ENCODE measurements at regions not wholly inside any gene's neighbourhood (a gene's known extent, or its start where the extent isn't known, plus 50 kb on each side); places are given as distances from the start of the nearest gene placed in this dataset.
A peak's percentile ranks its signal among the peaks of the same experiment; 100 is the strongest.

- Histone ChIP-seq H3K36me3 (replicated peaks in 1 of 2; ENCODE audit: insufficient read depth in 1 of 2, low read depth in 2 of 2) (no peaks in the 10 kb centered on the region), H3K27me3 (peaks cover 0 to 6% of the 10 kb centered on the region in 2 donors), H3K4me3 (no peak overlapping the region), H3K27ac (no peak overlapping the region), H3K4me1 (no peaks in the 10 kb centered on the region), H3K9me3 (no peaks in the 10 kb centered on the region)
- TF ChIP-seq, protein P1, sequence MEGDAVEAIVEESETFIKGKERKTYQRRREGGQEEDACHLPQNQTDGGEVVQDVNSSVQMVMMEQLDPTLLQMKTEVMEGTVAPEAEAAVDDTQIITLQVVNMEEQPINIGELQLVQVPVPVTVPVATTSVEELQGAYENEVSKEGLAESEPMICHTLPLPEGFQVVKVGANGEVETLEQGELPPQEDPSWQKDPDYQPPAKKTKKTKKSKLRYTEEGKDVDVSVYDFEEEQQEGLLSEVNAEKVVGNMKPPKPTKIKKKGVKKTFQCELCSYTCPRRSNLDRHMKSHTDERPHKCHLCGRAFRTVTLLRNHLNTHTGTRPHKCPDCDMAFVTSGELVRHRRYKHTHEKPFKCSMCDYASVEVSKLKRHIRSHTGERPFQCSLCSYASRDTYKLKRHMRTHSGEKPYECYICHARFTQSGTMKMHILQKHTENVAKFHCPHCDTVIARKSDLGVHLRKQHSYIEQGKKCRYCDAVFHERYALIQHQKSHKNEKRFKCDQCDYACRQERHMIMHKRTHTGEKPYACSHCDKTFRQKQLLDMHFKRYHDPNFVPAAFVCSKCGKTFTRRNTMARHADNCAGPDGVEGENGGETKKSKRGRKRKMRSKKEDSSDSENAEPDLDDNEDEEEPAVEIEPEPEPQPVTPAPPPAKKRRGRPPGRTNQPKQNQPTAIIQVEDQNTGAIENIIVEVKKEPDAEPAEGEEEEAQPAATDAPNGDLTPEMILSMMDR (IDR thresholded peaks at IDR 0.05) = peak; percentile 22 to 51 (median 46)
- TF ChIP-seq POLR2A (IDR thresholded peaks at IDR 0.05) = no peak
- DNase-seq (peak in 2 of 4 donors; percentile 8 to 25), ATAC-seq (no peak)
- intact Hi-C loops (cut with DNase I) = no loop called here
- 12 to 21% methylated on average over 36 to 41 of the region's 41 CpGs for WGBS, 2 donors
These were observed 95.7 kb downstream of the CPZ start for GRCh38 chr4:8688041-8688907.

DNA sequence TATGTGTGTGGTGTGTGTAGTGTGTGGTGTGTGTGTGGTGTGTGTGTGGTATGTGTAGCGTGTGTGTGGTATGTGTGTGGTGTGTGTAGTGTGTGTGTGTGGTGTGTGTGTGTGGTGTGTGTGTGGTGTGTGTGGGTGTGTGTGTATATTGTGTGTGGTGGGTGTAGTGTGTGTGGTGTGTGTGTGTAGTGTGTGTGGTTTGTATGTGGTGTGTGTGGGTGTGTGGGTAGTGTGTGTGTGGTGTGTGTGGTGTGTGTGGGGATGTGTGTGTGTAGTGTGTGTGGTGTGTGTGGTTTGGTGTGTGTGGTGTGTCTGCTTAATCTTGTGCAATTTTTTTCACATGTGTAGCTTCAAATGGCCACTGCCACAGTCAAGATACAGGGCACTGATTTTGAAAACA is 94.5 kb downstream of the CPZ start:
- no peak overlapping the region for H3K4me3 ChIP-seq
- WGBS, 2 donors = 43 to 70% methylated on average over 1 of the region's 1 CpG

GRCh38 chr4:8685831-8686230 is 93.3 kb downstream of the CPZ start:
- no peak for ATAC-seq
- 61 to 71% methylated on average over 4 to 6 of the region's 6 CpGs for WGBS, 2 donors
- H3K27ac ChIP-seq = no peak overlapping the region
- H3K9me3 ChIP-seq = no peaks in the 10 kb centered on the region
- no peak for DNase-seq
- no peaks in the 10 kb centered on the region for H3K36me3 ChIP-seq (replicated peaks in 1 of 2; ENCODE audit: insufficient read depth in 1 of 2, low read depth in 2 of 2)
- intact Hi-C loops (cut with DNase I) = no loop called here
- no peak overlapping the region for H3K4me3 ChIP-seq
- no peaks in the 10 kb centered on the region for H3K4me1 ChIP-seq
- H3K27me3 ChIP-seq = peaks cover 0 to 6% of the 10 kb centered on the region in 2 donors
- TF ChIP-seq POLR2A (IDR thresholded peaks at IDR 0.05) = no peak
- TF ChIP-seq, protein P1 (IDR thresholded peaks at IDR 0.05) = no peak

More for the DNA sequence above, 94.5 kb downstream of the CPZ start:
- ATAC-seq = no peak
- H3K27me3 ChIP-seq = peaks cover 0 to 6% of the 10 kb centered on the region in 2 donors
- H3K4me1 ChIP-seq = no peaks in the 10 kb centered on the region
- H3K36me3 ChIP-seq (replicated peaks in 1 of 2; ENCODE audit: insufficient read depth in 1 of 2, low read depth in 2 of 2) = no peaks in the 10 kb centered on the region
- TF ChIP-seq, protein P1 (IDR thresholded peaks at IDR 0.05) = no peak
- TF ChIP-seq POLR2A (IDR thresholded peaks at IDR 0.05) = no peak
- H3K9me3 ChIP-seq = no peaks in the 10 kb centered on the region
- H3K27ac ChIP-seq = no peak overlapping the region
- no peak for DNase-seq
- intact Hi-C loops (cut with DNase I) = no loop called here

DNA sequence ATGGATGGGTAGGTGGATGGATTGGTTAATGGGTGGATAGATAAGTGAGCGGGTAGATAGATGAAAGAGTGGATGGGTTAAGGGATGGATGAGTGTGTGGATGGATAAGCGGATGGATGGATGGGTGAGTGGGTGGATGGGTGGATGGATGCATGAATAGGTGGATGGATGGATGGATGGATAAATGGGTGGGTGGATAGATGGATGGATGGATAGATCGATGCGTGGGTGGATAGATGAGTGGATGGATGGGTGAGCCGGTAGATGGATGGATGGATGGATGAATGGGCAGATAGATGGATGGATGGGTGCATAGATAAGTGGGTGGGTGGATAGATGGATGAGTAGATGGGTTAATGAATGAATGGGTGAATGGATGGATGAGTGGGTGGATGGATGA is 90.9 kb downstream of the CPZ start:
- intact Hi-C loops (cut with DNase I) = no loop called here
- H3K4me1 ChIP-seq = no peaks in the 10 kb centered on the region
- H3K9me3 ChIP-seq = no peaks in the 10 kb centered on the region
- peaks cover 0 to 6% of the 10 kb centered on the region in 2 donors for H3K27me3 ChIP-seq
- DNase-seq (no peak), ATAC-seq (no peak)
- no peak overlapping the region for H3K27ac ChIP-seq
- H3K4me3 ChIP-seq = no peak overlapping the region
- no peak for TF ChIP-seq POLR2A (IDR thresholded peaks at IDR 0.05)
- TF ChIP-seq, protein P1 (IDR thresholded peaks at IDR 0.05) = no peak
- whole genome bisulfite sequencing, 2 donors = 71 to 76% methylated on average over 5 of the region's 5 CpGs
- no peaks in the 10 kb centered on the region for H3K36me3 ChIP-seq (replicated peaks in 1 of 2; ENCODE audit: insufficient read depth in 1 of 2, low read depth in 2 of 2)

DNA sequence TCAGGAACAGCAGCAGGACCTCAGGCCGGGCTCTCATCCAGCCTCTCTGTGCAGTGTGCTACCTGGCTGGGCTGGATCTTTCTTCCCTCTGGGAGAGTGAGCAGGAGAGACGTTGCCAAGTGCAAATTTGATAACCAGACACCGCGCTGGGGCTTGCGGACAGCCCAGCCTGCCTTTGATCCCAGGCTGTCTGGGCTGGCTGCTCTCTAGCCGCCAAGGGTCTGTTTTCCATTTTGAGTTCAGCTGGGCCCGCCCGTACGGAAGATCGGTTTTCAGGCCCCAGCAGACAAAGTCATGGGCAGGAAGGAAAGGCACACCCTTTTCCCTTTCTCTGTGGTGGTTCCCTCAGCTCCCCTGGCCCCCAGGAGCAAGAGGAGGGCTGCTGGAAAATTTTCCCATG is 90.2 kb downstream of the CPZ start:
- Histone ChIP-seq H3K9me3 (no peaks in the 10 kb centered on the region), H3K4me3 (no peak overlapping the region), H3K27me3 (no peaks in the 10 kb centered on the region), H3K36me3 (replicated peaks in 1 of 2; ENCODE audit: insufficient read depth in 1 of 2, low read depth in 2 of 2) (no peaks in the 10 kb centered on the region), H3K27ac (no peak overlapping the region), H3K4me1 (no peaks in the 10 kb centered on the region)
- WGBS, 2 donors = 26 to 46% methylated on average over 10 of the region's 10 CpGs
- DNase-seq = no peak
- no peak for ATAC-seq
- intact Hi-C loops (cut with DNase I) = no loop called here
- no peak for TF ChIP-seq POLR2A (IDR thresholded peaks at IDR 0.05)
- TF ChIP-seq, protein P1 (IDR thresholded peaks at IDR 0.05) = no peak
